ENCODE measurements at regions not wholly inside any gene's neighbourhood (a gene's known extent, or its start where the extent isn't known, plus 50 kb on each side); places are given as distances from the start of the nearest gene placed in this dataset.

DNA sequence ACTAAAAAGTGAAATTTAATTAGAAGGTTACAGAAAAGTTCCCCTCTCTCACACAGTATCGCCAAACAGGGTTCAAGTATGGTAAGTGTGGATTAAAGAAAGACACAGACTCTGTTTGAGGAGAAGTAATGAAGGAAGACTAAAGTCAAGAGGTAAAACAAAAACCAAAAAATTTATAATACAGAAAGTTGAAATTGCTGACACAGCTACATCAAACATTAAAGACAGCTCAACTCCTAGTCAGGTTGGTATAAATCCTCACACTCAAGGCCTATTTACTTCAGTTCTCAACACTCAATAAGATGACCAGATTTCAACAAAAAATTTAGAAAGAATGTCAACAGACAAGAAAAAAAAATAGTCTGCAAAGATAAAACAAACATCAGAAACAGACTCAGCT lies 300.5 kb upstream of the LINC00305 start:
- in situ Hi-C loops (cut with HindIII; ENCODE audit: low sequenced_read_pairs) = no loop called here

DNA sequence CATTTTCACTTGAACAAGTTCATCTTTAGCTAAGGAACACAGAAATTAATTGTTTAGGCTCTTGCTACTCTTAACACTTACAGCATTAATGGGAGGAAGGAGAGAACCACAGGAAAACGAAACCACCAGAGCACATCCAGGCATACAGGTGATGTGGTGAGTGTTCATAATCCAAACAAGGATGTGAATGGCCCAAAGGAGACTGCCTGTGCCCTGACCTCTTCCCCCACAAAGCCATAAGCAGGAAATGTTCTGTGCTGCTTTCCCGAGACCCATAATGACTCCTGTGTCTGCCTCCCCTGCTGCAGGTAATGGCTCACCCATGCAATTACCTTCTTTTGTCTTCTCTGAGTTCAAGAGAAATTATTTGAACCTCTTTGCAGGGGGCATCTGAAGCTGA lies 295.9 kb upstream of the LINC00305 start:
- in situ Hi-C loops (cut with HindIII; ENCODE audit: low sequenced_read_pairs) = no loop called here

DNA sequence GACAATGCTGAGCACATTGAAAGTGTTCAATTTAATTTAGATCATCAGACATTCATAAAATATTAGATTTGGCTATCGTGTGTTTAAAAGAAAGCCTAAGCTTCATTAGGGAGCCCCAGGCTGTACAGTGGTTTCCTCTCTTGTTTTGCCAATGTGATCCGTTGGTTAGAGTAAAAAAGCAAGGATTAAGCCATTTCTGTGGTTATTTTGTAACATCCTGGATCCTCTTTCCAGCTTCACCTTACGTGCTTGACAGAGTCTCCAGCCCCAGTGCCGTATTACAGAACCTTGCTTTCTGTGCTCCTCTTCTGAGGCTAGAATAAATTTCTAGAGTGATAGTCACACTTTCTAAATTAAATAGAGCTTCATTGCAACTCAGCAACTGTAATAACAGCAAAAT lies 289.3 kb upstream of the LINC00305 start:
- in situ Hi-C loops (cut with HindIII; ENCODE audit: low sequenced_read_pairs) = no loop called here

DNA sequence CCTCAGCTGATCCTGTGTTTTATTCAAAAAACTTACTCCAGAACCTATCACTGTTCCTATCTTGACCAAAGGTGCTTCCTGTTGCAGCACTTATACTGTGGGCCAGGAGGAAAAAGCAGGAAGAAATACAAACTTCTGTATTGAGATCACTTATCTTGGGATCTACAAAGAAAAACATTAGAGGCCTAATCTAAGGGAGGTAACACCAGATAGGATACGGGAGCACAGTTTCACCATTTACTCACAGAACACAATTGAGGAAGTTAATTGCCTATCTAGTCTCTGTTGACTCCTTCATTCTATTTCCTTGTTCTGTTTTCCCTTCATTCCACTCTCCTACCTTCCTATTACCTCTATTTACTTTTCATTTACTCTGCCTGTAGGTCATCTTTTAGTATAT lies 287.2 kb upstream of the LINC00305 start:
- in situ Hi-C loops (cut with HindIII; ENCODE audit: low sequenced_read_pairs) = no loop called here

DNA sequence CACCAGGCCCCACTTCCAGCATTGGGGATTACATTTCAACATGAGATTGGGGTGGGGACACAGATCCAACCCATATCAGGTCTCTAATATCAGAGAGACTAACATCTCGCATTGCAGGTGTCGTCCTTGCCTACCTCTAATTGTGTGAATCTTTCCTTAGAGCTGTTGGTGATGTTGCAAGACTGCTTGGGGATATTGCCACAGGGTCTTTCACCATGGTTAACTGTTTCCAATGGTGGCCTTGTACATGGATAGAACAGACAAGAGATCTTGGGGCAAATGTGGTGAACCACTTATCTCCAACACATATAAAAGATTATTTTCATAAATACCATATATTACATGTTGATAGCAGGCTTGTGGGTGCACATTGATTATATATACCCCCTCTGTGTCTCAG lies 270.3 kb upstream of the LINC00305 start:
- in situ Hi-C loops (cut with HindIII; ENCODE audit: low sequenced_read_pairs) = loop anchor here (25.0 kb wide), 1 partner anchor 307 kb away; no protein-coding TSS in a partner anchor

DNA sequence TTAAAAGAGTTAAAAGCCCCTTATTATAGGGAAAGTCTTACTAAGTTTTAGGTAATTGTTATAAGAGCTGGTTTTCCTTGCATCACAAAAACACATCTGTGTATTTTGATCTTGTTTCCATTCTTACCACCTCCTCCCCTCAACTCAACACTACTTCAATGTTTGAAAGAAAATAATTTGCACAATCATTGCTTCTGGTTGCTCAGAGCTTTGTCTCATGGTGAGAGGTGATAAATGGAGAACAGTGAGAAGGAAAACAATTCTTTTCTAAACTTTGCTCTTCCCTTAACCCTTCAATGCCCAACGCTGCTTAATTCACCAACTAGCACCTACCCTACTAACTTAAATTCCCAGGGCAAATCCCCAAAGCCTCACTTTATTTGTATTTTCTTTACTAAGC lies 268.1 kb upstream of the LINC00305 start:
- in situ Hi-C loops (cut with HindIII; ENCODE audit: low sequenced_read_pairs) = loop anchor here (25.0 kb wide), 1 partner anchor 305 kb away; no protein-coding TSS in a partner anchor

DNA sequence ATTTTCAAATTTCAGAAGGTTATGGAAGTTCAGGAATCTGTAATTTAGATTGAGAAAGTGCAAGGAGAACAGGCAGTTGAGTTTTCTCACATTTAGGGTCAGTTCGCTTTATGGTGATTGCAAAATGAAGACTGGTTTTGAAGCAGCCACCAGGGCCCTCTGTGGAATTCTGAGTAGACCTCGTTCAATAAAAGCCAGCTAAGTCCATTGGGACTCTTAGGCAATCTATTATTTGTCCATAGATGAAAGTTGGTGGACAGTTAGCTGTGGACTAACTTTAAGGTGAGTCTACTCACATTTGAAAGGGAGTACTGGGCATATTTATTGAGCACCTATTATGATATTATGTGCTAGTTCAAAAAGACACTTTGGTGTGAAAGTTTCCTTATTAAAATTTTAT lies 266.3 kb upstream of the LINC00305 start:
- in situ Hi-C loops (cut with HindIII; ENCODE audit: low sequenced_read_pairs) = loop anchor here (25.0 kb wide), 1 partner anchor 303 kb away; no protein-coding TSS in a partner anchor

DNA sequence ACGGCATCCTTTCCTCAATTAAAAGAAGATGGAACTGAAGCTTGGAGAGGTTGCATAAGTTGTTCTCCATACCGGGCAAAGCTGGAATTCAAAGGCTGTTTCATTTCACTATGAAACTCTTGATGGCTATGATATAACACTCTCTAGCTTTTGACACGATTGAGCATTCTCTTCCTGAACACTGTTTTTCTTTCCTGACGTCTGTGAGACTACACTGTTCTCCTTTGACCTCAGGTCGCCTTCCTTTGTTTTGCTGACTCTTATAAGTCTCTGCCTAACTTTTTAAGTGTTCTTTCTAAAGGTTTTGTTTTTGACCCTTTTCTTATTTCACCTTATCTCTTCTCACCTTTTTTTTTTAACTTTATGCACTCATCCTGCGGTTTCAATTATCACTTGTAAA lies 261.8 kb upstream of the LINC00305 start:
- in situ Hi-C loops (cut with HindIII; ENCODE audit: low sequenced_read_pairs) = loop anchor here (25.0 kb wide), 1 partner anchor 298 kb away; no protein-coding TSS in a partner anchor

DNA sequence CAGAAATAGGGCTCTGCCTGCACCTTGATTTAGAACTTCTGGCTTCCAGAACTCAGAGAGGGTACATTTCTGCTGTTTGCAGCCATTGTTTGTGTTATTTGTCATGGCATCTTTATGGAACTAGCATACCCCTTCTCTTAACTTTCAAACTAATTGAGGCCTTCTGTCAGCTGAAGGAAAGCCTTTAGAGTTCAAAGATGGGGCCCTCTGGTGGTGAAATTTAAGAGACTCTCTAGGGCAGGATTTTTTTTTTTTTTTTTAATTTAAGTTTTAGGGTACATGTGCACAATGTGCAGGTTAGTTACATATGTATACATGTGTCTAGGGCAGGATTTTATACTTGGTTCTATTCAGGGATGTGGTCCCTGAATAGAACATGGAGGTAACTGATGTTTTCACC lies 260.6 kb upstream of the LINC00305 start:
- in situ Hi-C loops (cut with HindIII; ENCODE audit: low sequenced_read_pairs) = loop anchor here (25.0 kb wide), 1 partner anchor 297 kb away; no protein-coding TSS in a partner anchor

DNA sequence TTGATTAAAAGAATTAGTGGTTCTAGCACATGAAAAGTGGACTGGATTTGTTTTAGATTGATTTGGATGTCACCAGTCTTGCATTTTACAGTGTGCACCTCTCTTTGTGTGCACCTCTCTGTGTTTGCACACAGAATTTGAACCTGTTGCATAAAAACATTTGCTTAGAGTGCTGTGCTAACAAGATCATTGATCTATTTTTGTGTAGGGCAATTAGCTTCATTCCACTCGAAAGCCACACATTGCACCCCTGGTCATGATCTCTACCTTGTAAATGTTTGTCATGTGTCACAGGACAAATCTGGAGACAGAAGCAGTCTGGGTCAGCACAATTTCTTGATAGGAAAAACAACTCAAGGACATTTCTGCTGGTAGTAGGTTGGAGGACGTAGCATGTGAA lies 258.7 kb upstream of the LINC00305 start:
- in situ Hi-C loops (cut with HindIII; ENCODE audit: low sequenced_read_pairs) = loop anchor here (25.0 kb wide), 1 partner anchor 295 kb away; no protein-coding TSS in a partner anchor

DNA sequence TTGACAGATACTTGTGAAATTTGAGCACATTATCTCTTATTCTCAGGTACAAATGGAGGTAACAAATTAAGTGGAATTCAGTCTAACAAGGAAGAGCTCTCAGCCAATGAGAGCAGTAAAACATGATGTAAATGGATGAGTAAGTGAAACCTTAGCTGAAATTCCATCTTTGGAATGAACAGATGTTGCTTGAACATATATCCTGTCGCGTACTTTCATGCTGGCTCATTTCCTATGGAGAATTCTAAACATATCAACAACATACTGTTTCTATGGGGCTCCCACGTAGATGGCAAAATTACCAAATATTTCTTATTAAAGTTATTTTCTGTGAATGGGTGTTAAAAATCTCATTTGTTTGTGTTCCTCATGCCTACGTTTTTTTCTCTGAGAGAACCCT lies 256.3 kb upstream of the LINC00305 start:
- in situ Hi-C loops (cut with HindIII; ENCODE audit: low sequenced_read_pairs) = loop anchor here (25.0 kb wide), 1 partner anchor 293 kb away; no protein-coding TSS in a partner anchor

DNA sequence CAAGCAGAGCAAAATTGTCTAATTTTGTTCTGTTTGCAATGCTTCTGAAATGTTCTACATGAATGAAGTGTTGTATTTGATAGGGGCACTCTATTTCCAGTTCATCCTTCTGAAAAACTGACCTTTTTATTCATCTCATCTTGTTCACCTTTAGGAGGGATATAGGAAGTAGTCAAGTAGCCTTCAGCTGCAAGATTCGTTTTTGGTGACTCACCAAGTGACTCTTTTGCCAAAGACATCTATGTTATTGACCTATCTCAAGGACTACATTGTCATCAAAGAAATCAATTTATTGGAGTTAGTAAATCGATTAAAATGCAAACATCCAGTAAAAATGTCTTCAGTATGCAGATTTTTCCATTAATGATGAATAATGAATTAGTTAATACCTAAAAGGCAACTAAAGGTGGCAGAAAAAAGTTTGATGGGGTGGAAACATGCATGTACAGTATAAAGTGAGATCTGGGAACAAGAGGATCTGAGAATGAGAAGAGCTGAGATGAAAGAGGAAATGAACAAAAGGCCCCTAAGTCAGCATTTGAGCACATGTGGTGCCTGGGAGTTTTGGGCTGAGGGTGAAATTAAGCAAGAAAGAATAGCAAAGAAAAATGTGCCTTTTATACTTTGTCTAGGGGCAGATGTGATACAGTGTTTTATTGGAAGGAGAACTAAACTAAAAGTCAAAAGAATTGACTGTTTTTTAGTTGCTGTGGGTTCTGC lies 255.1 kb upstream of the LINC00305 start:
- in situ Hi-C loops (cut with HindIII; ENCODE audit: low sequenced_read_pairs) = loop anchor here (25.0 kb wide), 1 partner anchor 292 kb away; no protein-coding TSS in a partner anchor

DNA sequence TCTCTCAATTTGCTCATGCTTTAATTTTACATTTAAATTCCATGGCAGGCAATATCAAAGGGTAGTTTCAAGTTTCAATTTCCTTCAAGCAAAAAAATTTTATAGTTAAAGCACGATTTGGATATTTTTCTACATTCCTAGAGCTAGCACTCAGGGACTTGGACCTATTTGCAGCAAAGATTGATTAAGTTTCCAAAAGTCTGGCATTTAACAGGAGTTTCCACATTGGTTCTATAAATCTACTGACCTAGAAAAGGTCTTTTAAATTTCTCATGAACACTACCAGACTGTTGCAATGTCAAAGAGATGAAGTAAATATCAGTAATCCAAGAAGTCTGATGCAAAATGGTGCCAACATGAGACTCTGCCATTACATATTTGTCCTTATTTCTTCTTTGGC lies 253.7 kb upstream of the LINC00305 start:
- in situ Hi-C loops (cut with HindIII; ENCODE audit: low sequenced_read_pairs) = loop anchor here (25.0 kb wide), 1 partner anchor 290 kb away; no protein-coding TSS in a partner anchor

DNA sequence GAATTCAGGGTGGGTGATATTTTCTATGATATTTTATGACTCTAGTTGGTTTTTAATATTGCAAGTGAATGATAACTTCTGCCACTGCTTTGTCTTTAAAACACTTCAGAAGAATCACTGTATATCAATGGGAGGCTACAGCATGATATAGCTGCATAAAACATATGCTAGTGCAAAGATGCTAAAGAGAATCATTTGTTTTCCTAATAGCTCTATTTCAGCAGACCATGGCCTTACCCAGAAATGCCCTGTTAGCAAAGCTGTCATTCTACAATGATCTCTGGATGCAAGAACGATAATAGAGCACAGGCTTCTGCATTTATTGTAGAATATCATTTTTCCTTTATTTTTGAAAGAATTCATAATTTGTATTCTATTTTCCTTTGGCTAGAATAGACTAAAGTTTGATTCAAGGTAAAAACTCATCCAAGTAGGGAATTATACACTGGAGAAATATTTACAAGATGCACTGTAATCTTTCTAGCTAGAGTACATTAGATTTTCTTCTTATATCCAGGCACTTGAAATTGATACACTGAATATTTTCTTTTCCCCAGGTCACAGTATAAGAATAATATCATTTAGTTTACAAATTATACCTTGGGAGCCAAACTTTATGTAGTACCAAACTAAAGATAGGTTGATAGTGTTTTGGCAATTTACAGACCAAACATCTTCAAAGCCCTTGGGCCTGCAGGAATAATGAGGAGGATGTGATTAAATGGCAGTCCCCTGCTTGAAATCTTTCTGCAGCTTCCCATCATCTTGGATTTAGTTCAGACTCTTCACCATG lies 252.6 kb upstream of the LINC00305 start:
- in situ Hi-C loops (cut with HindIII; ENCODE audit: low sequenced_read_pairs) = loop anchor here (25.0 kb wide), 1 partner anchor 289 kb away; no protein-coding TSS in a partner anchor

DNA sequence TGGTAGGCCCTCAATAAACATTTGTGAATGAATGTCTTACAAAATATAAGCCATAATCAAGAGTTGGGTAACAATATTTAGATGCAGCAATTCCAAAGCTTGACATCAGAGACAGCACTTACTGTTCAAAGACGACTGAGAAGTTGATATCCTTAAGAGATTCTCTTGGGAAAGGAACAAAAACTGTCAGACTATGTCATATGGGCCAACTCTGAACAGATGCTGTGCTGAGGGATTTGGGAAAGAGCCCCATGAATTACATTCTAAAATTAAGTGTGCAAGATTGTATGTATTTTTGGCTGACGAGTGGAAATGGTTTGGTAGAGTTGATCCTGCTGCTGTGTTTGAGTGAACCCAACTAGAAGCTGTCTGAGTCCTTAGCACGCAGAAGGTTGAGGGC lies 250.7 kb upstream of the LINC00305 start:
- in situ Hi-C loops (cut with HindIII; ENCODE audit: low sequenced_read_pairs) = no loop called here

DNA sequence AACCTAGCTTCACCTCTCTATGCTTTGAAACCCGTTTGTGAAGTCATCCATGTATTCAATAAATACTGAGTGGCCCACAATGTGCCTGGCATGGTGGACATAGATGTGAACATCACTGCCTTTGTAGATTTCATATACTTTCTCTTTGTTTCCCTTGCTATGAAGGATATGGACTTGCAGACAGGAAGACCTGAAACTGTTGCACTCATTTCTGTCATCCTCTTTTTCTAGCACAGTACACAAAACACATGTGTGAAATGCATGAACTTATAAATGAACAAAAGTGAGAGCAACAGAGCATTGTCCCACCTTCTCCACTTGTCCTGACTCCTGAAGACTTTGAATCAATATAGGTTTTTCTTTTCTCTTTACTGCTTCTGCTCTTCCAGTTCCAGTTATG lies 249.4 kb upstream of the LINC00305 start:
- in situ Hi-C loops (cut with HindIII; ENCODE audit: low sequenced_read_pairs) = no loop called here

DNA sequence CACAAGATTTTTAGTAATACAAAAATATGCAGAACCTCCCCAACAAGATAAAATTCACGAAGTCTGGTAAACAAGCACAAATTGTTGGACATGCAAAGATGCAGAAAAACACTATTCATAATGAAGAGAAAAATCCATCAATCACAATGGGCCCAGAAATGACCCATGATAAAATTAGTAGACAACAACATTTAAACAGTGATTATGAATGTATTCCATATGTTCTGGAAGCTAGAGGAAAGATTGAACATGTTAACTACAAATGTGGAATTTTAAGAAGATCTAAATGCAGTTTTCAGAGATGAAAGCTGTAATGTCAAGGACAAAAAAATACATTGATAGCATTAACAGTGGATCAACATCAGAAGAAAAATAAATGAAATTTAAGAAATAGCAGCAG lies 243.3 kb upstream of the LINC00305 start:
- in situ Hi-C loops (cut with HindIII; ENCODE audit: low sequenced_read_pairs) = no loop called here

DNA sequence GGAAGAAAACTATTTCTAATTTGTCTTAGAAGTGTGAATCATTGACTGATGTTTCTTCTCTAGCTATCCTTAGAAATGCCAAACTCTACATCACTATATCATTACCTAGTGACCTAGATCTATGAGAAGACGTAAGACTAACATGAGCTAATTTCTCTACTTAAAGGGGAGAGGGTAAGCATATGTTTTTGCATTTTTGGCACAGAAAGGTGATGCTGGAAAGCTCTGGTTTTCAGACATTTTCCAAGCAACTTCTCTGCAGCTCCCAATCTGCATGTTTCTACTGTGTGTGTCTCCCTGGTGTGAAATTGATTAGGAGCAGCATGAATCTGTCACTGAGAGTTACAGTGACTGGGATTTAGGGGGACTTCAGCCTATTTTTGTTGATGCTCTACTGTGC lies 235.2 kb upstream of the LINC00305 start:
- in situ Hi-C loops (cut with HindIII; ENCODE audit: low sequenced_read_pairs) = no loop called here

DNA sequence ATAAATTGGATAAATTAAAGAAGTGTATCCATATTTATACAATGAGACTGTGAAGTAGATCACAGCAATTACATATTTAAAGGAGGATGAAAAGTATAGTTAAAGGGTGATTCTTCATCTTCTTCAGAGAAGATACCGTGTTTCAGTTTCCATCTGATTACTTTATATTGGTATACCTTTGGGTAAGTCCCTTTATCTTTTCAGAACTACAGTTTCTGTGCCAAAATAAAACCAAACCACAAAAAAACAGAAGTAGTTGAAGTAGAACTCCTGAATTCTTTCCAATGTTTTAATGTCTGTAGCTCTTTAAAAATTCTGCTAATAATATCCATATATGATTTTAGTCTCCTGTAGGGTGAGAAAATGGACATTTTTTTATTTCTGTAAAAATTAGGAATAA lies 231.2 kb upstream of the LINC00305 start:
- in situ Hi-C loops (cut with HindIII; ENCODE audit: low sequenced_read_pairs) = no loop called here

DNA sequence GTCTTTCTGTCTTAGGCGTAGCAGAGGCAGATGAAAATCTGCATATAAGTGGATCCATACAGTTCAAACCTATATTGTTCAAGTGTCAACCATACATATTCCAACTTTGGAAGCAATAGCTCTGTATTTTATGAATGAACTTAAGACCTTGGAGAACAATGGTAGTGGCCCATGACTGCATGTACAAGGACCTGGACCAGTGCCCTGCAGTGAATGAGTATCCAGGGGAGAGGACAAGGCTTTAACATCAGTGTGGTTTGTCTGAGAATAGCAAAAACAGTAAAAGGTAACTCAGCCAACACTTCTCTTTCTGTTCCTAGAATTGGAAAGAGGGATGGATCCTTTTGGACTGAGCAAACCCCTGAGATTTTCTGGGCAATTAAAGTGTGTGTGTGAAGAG lies 230.8 kb upstream of the LINC00305 start:
- in situ Hi-C loops (cut with HindIII; ENCODE audit: low sequenced_read_pairs) = no loop called here

DNA sequence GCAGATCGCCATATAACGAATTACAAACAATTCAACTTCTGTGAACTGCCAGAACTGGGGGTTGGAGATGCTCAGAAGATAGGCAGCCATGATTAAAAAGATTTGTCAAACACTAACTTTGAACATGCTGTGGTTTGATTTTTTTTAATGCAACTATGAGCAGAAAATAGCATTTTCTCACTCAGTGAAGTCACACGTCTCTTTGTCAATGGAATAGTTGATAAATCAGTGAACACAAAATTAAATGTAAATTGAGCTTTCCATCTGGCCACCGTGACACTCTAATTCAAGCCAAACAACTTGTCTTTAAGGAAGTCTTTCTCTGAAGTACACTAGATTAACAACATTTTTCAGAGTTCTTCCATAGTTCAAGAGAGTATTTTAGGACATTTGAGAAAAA lies 228.6 kb upstream of the LINC00305 start:
- in situ Hi-C loops (cut with HindIII; ENCODE audit: low sequenced_read_pairs) = no loop called here

DNA sequence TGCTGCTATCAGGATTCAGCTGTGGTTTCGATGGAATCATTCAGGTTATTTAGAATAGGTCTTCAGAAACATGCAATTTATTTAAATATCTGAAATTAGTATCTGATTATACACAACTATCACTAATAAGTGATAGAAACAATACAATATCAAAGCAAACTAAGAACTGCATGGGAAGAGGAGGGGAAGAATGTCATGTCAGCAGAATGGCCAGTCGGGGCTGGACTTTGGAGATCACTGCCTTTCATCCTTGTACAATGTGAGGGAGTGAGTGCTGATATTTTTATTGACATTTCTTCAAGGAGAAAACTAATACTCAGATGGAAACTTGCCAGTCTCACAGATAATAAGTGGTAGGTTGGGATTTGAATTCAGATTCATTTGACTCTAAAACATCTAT lies 224.0 kb upstream of the LINC00305 start:
- in situ Hi-C loops (cut with HindIII; ENCODE audit: low sequenced_read_pairs) = no loop called here
